Right lobe of liver (tissue), 4 donors: ENCODE measurements at regions not wholly inside any gene's neighbourhood (a gene's known extent, or its start where the extent isn't known, plus 50 kb on each side); places are given as distances from the start of the nearest gene placed in this dataset.

ENCODE experiments used
- CTCF ChIP-seq, 4 donors: fragments of 200-600 bp in 3 of 4; fragments of 450-650 bp in 1 of 4; IDR thresholded peaks; one replicate each; pipeline versions ENCODE4 v1.5.1 to v1.8.0; 2016 to 2022; ENCODE audit warnings: antibody characterized with exemption in 4 of 4, mild to moderate bottlenecking in 2 of 4
- POLR2A ChIP-seq: fragments of 450-650 bp; IDR thresholded peaks from one replicate; pipeline ENCODE4 v1.6.1; 2017; ENCODE audit warnings: antibody characterized with exemption, mild to moderate bottlenecking
- donor health status: DM: no; HTN: no; CAD: no.
- donor health status: DM: no; HTN: no; CAD: no.
- donor health status: DM: no; HTN: yes; CAD: no.

- TF ChIP-seq POLR2A (no peak), CTCF (IDR thresholded peaks at IDR 0.05) (no peak)
These were observed 416.3 kb upstream of the GBE1 start for GRCh38 chr3:82177774-82178173.
